Testis (tissue), 2 donors: ENCODE measurements at regions not wholly inside any gene's neighbourhood (a gene's known extent, or its start where the extent isn't known, plus 50 kb on each side); places are given as distances from the start of the nearest gene placed in this dataset.

Experiments used
- POLR2A ChIP-seq: fragments of 450-650 bp; IDR thresholded peaks from one replicate; pipeline ENCODE4 v1.6.1; 2017; ENCODE audit warnings: antibody characterized with exemption, mild to moderate bottlenecking, moderate library complexity
- TF ChIP-seq, protein P1 (sequence below), 3 experiments: fragments of 450-650 bp in 2 of 3; fragments of 200-600 bp in 1 of 3; sonication (generic) in 1 of 3; IDR thresholded peaks; one replicate each; pipeline ENCODE4 v1.5.1; 2016 to 2019; ENCODE audit warnings: antibody characterized with exemption in 3 of 3, mild to moderate bottlenecking in 2 of 3, moderate library complexity in 1 of 3

- TF ChIP-seq POLR2A = no peak
- TF ChIP-seq, protein P1, sequence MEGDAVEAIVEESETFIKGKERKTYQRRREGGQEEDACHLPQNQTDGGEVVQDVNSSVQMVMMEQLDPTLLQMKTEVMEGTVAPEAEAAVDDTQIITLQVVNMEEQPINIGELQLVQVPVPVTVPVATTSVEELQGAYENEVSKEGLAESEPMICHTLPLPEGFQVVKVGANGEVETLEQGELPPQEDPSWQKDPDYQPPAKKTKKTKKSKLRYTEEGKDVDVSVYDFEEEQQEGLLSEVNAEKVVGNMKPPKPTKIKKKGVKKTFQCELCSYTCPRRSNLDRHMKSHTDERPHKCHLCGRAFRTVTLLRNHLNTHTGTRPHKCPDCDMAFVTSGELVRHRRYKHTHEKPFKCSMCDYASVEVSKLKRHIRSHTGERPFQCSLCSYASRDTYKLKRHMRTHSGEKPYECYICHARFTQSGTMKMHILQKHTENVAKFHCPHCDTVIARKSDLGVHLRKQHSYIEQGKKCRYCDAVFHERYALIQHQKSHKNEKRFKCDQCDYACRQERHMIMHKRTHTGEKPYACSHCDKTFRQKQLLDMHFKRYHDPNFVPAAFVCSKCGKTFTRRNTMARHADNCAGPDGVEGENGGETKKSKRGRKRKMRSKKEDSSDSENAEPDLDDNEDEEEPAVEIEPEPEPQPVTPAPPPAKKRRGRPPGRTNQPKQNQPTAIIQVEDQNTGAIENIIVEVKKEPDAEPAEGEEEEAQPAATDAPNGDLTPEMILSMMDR (IDR thresholded peaks at IDR 0.05) = no peak
Measured at GRCh38 chr20:60192326-60192725, 234.1 kb downstream of the CDH26 start.
